DMS53 treated with DMSO at 0.1 percent for 48 hours (cell line): ENCODE measurements at regions not wholly inside any gene's neighbourhood (a gene's known extent, or its start where the extent isn't known, plus 50 kb on each side); places are given as distances from the start of the nearest gene placed in this dataset.

ENCODE experiments used
- DNase-seq: peaks from one replicate; lab custom pipeline; 2025; ENCODE audit not compliant: unreplicated experiment; lab: John Stamatoyannopoulos, UW

DNA sequence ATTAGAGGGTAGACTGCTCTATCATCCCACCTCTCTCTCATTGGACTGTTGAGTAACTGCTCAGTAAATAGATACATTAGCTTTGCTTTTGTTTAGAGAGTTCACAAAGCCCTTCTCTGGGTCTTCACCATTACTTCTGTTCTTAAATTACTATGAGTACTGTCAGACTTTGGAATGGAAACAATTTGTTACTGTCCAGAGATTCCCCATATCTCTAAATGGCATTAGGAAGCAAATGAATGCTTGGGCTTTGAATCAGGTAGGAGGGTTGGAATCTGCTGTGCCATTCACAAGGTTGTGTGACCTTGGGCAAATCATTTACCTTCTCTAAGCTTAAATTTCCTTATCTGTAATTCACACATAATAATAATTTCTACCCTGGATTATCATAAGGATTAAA is 541.0 kb upstream of the FZD8 start:
- no peak for DNase-seq

DNA sequence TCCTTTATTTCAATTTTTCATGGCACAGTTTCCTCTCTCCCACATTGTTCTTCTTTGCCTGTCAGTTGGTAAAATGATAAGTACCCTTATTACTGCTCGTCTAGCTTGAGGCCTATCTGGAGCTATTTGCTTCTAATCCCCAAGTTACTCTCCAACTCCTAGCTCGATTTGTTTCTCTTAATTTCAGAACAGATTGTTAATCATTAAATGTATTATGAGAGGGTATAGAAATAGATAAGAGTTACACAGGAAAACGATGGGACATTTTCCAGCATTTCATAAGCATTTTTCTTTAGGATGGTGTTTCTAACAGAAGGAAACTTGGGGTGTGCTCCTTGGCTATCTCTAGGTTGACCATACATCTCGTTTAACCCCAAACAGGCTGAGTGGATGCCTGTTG is 540.5 kb upstream of the FZD8 start:
- DNase-seq, result no peak

DNA sequence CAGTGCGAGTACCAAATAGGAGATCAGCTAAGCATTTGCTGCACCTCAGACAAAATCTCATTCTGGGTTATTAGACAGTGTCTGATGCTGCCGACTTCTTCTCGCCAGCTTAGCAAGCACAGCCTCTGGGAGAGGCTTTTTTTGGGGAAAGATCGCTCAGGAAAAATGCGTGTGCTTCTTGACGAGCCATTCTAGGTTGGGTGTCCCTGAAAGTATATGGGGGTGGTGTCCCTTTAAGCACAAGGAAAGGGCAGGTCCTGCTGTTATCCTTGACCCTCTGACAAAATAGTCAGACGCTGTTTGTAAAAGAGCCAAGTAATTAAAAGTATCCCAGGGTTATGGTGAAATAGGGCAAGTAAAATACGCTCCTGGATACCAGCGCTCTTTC is 540.1 kb upstream of the FZD8 start:
- no peak for DNase-seq

DNA sequence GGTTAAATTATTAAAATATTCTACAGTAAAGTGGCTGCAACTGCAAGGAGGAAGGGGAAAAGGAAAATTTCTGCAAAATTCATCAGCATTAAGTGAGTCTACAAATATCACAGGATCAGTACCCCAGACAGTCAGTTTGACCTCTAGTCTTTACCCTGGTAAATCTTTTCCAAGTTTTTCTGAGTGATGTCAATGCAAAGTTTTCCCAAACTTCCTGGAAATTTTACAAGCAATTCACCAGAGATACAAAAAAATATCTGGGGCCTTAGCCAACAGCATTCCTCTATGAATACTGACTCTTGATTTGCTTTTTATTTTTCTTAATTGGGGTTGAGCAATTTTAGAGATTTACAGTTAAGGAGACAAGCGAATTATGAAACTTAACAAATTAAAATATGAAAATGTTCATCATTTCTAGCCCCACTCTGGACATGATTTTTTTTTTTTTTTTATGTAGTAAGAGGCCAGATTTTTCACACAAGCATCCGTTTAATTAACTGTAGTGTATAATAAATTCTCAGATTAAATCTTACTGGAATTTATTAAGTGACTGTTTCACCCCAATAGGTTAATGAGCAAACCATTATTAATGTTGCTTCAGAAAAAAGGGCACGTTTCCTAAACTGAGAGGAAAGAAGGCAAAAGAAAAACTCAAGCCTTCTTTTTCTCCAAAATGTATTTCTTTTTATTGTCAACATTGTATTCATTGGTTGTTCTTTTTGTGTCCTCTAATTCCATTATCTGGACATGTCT is 539.5 kb upstream of the FZD8 start:
- DNase-seq, result no peak

DNA sequence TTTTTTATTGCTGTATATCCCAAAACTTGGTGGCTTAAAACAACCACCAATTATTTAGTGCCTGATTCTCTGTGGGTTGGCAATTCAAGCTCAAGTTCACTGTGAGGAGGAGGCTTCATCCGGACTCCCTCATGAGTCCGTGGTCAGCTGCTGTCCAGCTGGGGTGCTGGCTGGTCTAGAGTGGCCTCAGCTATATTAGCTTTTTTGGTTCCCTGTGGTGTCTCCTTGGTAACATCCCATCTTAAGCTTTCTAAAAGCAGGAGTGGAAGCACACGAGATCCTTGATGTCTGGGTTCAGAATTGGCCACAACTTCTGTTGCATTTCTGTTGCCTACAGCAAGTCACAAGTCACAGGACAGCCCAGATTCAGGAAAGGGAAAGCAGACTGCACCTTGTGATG is 536.5 kb upstream of the FZD8 start:
- DNase-seq, result no peak

DNA sequence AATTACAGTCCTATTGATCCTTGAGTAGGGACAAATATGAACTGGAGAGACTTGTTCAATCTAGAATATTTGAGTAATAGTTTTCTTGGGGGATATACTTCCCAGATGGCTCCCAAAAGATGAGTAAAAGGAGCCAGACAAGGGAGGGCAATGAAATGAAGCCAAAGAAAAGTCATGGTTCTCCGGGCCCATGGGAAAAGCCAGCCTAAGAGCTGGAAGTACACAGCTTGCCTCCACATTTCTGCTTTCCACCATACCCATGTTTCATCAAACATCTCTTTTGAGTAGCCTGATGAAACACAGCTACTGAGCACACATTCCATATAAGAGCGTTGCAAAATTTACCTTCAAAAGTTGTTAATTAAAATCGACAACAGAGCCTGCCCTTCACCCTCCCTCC is 535.0 kb upstream of the FZD8 start:
- no peak for DNase-seq

DNA sequence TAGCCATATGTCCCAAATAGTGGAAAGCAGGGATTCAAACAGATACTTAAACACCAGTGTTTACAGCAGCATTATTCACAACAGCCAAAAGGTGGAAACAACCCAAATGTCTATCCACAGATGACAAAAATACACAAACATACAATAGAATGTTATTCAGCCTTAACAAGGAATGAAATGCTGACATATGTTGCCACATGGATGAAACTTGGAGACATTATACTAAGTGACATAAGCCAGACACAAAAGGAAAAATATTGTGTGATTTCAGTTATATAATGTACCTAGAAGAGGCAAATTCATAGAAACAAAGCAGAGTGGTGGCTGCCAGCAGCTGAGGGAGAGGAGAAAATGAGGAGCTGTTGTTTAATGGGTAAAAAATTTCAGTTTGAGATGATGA is 533.9 kb upstream of the FZD8 start:
- DNase-seq, result no peak

DNA sequence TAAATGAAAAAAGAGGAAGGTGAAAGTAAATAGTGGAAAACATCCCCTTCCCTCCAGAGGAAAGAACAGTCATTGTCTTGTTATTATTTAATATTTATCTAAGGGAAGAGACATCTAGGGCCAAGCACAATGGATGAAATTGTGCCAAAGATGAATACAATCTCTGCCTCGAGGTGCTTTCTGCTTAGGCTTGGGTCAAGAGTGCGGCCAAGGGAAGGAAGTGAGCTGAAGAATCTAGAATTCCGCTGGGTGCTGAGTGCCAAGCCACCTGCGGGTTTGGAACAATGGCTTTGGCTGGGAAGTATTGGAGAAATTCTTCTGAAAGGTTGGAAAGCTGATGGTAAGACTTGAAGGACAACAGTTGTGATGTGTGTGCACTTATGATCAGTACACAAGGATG is 531.3 kb upstream of the FZD8 start:
- no peak for DNase-seq

DNA sequence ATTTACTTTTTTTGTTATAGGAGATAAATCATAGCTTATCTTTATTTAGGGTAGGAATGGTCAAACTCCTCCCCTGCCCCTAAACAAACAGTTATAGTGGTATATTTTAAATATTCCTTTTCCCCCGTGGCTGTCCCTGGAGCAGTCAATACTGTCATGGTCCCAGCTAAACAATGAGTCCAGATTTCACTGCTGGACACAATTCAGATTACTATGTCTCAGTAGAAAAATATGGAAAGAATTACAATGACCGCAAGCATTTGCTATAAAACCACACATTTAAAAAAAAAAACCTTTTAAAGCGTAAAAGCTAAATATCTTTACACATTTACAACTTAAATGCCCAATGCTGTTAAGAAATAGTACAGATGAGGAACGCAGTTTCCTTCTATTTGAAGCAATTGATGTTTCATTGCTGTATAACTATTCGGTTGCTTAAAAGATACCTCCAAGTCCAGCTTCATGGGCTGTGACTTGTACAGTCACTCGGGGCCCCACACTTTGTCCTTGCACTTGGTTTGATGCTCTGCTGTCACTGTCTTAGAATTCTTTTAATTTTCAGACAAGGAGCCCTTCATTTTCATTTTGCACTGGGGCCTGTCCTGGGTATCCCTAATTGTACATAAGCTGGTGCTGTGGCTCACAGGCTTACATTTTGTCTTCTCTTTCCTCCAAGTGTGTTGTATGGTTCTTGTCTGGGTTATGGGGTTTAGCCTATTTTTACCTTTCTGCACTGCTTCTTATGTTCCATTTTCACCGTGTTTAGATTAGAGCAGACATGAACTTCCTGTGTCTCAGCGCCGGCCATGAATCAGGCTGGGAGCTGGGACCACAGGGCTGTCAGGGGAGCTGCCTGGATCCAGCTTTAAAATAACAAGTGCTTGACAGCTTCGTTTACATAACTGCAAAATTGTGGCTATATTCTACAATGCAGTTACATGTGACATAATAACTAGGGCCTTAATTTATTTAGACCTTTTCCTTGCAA is 530.2 kb upstream of the FZD8 start:
- DNase-seq, result no peak

DNA sequence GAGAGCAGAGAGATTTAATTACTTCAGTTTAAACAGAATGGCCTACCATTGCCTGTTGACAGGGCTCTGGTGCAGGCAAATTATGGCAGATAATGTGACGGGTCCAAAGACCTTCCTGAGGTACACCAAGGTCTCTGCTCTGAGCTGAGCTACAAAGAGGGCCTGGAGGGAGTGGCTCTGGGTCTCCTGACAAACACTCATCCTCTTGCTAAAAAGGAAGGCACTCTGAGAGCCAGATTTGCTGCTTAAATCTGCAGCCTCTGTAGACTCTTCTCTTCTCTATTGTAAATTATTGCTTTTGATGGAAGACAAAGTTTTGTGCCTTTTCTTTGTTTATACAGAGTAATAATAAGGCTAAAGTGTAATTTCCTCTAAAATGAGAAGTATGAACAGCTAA is 529.5 kb upstream of the FZD8 start:
- no peak for DNase-seq

DNA sequence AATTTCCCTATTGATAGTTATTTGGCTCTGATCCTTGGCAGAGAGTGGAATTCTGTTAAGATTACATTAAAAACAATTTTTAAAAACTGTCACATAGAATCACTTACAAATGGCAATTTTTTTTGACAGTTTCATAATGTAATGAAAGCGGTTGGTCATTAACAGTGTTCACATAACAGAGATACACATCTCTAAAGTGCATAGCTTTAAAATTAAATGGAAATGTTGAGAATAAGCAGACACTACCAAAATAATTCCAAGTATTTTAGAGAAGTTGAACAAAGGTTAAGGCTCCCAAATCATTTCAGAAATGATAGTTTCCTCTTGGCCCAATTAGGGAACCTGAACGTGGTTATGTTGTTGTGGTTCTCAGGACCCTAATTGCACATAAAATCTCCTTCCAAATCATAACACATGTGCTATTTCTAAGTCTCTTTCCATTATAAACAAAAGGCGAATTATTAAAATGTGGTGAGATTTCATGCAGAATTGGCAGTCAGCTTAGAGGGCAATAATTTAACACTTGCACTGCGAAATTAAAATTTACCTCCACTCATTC is 528.9 kb upstream of the FZD8 start:
- no peak for DNase-seq

DNA sequence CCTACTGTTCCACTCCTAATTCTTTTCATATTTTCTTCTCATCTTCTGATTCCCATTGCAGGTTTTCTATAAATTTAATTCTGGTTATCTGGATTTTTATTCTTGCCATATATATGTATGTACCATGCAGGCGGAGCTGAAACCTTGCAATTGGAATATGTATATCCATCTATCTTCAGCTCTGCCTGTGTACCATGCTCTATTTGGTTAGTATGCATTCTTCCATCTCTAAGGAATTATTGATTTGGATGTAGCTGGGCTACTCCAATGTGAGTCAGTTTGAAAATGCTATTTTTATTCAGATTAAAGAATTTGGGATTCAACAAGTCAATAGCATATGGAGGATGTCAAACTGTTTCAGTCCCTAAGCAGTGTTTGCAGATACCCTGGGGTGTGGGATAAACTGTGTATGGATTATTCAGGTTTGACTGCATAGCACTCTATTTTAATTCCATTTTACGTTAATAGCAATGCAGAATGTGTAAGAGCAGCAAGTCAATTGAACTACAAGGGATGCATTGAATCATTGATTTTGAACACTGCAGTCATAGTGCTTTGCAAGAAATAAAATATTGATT is 528.1 kb upstream of the FZD8 start:
- DNase-seq, result no peak

DNA sequence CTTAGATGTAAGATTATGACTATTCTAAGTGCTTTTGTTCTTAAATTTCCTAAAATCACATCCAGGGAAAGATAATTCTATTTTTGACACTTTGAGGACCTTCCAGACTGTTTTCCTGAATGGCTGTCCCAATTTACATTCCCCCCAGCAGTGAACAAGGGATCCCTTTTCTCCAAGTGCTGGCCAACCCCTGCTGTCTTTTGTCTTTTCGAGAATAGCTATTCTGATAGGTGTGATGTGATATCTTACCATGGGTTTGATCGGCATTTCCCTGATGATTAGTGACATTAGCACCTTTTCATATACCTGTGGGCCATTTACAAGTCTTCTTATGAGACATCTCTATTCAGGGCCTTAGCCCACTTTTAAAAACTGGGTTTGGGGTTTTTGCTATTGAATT is 526.7 kb upstream of the FZD8 start:
- DNase-seq, result no peak

DNA sequence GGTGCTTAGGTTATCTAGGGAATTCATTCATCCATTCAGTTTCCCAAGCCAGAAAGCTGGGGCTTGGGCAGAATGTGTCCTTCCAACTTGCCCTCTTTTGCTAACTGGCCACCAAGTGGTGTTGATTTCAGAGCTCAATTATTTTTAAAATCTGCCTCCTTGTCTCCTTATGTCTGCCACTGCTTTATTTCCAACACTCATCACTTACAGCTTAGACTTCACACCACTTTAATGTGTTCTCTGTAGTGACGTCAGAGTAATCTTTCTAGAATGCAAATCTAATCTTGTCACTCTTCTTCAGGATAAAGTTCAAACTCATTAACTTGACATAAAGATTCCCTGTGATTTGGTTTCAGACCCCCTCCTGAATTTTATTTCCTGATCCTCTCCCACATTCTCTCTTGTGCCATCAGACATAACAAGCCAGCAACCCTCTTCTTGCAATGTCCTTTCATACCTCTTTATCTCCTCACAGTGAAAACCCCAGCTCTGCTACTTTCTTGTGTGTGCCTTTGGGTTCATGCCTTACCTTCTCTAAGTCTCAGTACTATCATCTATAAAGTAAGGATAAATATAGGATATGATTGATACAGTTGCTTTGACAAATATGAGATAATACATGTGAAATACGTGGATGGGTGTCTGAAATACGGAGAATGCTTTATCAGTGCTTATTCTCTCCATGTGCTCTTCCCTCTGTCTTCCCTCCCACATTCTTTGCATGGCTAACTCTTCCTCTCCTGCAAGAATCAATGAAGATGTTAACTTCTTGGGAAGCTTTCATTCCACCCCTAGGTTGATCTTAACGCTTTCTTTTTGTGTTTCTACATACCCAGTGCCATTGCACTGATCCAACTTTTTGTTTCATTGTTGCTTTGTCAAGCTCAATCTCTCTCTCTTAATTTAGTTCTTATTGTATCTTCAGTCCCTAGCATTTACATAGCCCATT is 522.7 kb upstream of the FZD8 start:
- DNase-seq, result no peak

DNA sequence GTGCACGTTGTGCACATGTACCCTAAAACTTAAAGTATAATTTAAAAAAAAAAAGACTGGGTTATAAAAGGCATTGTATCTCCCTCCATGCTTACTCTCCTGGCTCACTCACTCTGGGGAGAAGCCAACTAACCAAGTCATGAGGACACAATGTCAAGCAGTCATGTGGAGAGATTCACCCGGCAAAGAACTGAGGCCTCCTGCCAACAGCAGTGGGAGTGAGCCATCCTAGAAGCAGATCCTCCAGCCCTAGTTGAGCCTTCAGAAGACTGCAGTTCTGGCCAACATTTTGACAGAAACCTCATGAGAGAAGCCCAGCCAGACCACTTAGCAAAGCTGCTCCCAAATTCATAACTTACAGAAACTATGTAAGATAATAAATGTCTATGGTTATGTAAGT is 521.7 kb upstream of the FZD8 start:
- DNase-seq, result no peak

DNA sequence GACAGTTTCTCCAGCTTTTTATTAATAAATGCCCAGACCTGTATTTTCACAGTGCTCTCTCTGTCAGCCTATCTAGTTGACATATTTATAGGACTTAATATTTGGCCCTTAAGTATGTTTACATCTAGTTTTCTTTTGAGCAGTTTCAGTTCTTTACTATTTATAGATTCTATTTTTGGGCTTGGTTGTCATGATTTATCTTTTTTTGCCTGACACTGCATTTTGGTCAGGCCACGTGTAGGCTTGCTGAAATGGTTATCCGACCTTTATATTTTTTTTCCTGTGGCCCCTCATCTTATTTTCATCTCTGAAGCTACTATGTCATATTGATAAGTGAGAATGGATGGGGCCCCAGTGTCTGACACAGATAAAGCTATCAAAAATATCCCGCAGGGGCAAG is 515.4 kb upstream of the FZD8 start:
- DNase-seq, result no peak

DNA sequence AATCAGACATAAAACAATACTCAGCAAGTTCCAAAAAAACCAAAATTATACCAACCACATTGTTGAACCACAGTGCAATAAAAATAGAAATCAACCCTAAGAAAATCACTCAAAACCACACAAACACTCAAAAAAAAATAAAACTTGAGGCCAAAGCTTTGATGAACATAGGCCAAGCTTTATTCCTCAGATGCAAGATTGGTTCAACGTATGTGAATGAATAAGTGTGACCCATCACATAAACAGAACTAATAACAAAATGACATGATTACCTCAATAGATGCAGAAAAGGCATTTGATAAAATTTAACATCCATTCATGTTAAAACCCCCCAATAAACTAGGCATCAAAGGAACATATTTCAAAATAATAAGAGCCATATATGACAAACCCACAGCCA is 506.1 kb upstream of the FZD8 start:
- DNase-seq, result no peak

DNA sequence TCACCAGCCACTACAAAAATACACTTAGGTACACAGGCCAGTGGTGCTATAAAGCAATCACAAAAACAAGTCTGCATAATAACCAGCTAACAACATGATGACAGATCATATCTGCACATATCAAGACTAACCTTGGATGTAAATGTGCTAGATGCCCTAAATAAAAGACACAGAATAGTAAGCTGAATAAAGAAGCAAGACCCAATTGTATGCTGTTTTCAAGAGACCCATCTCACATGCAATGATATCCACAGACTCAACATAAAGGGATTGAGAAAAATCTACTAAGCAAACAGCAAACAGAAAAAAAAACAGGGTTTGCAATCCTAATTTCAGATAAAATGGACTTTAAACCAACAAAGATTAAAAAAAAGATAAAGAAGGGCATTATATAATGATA is 505.4 kb upstream of the FZD8 start:
- DNase-seq, result no peak

DNA sequence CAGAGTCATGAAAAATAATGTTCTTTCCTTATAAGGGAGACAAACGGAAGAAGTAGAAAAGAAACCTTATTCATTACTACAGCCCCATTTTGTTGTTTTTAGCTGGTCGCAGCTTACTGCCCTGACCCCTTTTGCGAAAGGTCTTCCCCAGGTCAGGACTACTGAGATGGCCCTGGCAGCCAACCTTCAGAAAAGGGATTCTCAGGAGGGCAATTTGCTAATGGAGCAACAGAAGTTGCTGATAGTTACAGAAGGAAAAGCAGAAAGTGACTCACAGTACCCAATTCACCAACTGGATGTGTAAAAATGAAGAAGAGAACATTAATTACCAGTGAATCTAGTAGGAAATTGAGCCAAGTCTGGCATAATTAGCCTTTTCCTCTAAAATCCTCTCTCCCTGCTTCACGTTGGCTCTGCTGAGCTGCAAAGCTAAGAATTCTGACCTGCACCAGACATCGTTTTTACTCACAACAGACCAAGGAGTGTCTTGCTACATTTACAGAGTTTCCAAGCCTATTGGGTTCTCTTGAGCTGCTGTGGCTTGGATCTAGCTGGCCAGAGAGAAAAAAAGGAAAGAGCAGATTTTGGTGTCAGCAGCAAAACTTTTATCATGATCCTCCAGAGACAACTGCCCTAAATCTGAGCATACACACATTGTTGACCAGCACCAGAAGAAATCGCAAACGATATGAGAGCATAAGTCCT is 499.9 kb upstream of the FZD8 start:
- DNase-seq, result no peak

DNA sequence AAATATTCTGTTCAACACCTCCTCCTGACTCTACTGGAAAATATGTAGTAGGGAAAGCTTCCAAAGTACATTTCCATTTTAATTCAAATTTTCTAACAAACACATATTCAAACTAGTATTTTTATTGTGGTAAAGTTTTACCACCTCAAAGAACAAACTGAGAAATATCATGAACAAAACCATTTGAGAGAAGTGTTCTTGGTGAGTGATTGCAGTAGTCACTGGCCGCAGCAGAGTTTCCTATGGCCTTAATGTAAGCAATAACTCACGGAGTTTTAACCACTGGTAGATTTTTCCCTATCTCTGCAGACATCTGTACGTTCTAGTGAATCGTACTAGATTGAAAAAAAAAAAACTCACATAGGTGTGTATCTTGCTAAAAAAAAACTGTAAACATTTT is 487.0 kb upstream of the FZD8 start:
- DNase-seq, result no peak
